CD4-positive, alpha-beta T cell (primary cell): ENCODE measurements at regions not wholly inside any gene's neighbourhood (a gene's known extent, or its start where the extent isn't known, plus 50 kb on each side); places are given as distances from the start of the nearest gene placed in this dataset.

Experiments
- ATAC-seq: fragments of 200-7000 bp; cut with Tn5 transposase; one replicate; pipeline ENCODE4 v1.10.0; 2022; ENCODE audit warnings: mild to moderate bottlenecking; ENCODE audit not compliant: poor library complexity
- CTCF ChIA-PET: fragments of 350-600 bp; sonication (Branson Sonifier 250); formaldehyde crosslinking; loops from one replicate; lab custom pipeline; 2021; ENCODE audit warnings: antibody characterized with exemption, inconsistent platforms; lab: Charles Lee
- POLR2A ChIA-PET: fragments of 350-600 bp; sonication (Branson Sonifier 250); formaldehyde crosslinking; loops from one replicate; lab custom pipeline; 2021; ENCODE audit warnings: antibody characterized with exemption, inconsistent platforms; lab: Charles Lee
- DNase-seq, 14 experiments: peaks; one replicate each; pipeline ENCODE4 v3.0.0-alpha.2; 2013 to 2020; ENCODE audit warnings: mixed read lengths in 2 of 14
- H3K27ac ChIP-seq, 2 donors: one replicate each; pipeline versions ENCODE4 v1.5.1 to v1.7.0; 2013; ENCODE audit warnings: low read length in 2 of 2, low read depth in 1 of 2, mild to moderate bottlenecking in 1 of 2
- H3K27me3 ChIP-seq, 2 experiments: 1 replicate in 1 of 2; 2 replicates in 1 of 2; pipeline versions ENCODE4 v1.6.1 to v1.7.0; 2013; ENCODE audit warnings: low read length in 2 of 2, control low read depth in 1 of 2, mild to moderate bottlenecking in 1 of 2, moderate library complexity in 1 of 2; ENCODE audit not compliant: insufficient read depth in 2 of 2, control insufficient read depth in 1 of 2
- H3K36me3 ChIP-seq: one replicate; pipeline ENCODE4 v1.6.1; 2013; ENCODE audit warnings: low read length, control low read depth; ENCODE audit not compliant: insufficient read depth
- H3K4me1 ChIP-seq: one replicate; pipeline ENCODE4 v1.6.1; 2013; ENCODE audit warnings: low read length, control low read depth; ENCODE audit not compliant: insufficient read depth
- H3K4me3 ChIP-seq: one replicate; pipeline ENCODE4 v1.5.1; 2013; ENCODE audit warnings: mild to moderate bottlenecking, low read length, moderate library complexity
- H3K9me3 ChIP-seq, 2 experiments: 1 replicate in 1 of 2; 2 replicates in 1 of 2; pipeline versions ENCODE4 v1.6.1 to v1.7.0; 2013; ENCODE audit warnings: low read length in 2 of 2, mild to moderate bottlenecking in 2 of 2, control low read depth in 1 of 2, moderate library complexity in 1 of 2; ENCODE audit not compliant: control insufficient read depth in 1 of 2, insufficient read depth in 1 of 2
- H3K27ac Mint-ChIP-seq: one replicate; pipeline ENCODE4 v1.8.0; 2020; ENCODE audit warnings: mixed read lengths
- H3K27me3 Mint-ChIP-seq: one replicate; pipeline ENCODE4 v1.8.0; 2021; ENCODE audit warnings: mixed read lengths
- H3K36me3 Mint-ChIP-seq: one replicate; pipeline ENCODE4 v1.8.0; 2021; ENCODE audit warnings: low read depth, mixed read lengths
- H3K4me1 Mint-ChIP-seq: one replicate; pipeline ENCODE4 v1.8.0; 2021; ENCODE audit warnings: low read depth, mixed read lengths
- H3K4me3 Mint-ChIP-seq: one replicate; pipeline ENCODE4 v1.8.0; 2020; ENCODE audit warnings: mild to moderate bottlenecking, mixed read lengths
- H3K9me3 Mint-ChIP-seq: one replicate; pipeline ENCODE4 v1.8.0; 2020; ENCODE audit warnings: mixed read lengths
- intact Hi-C, 2 experiments: fragments of 100-400 bp; cut with DNase I in 1 of 2; cut with micrococcal nuclease in 1 of 2; formaldehyde crosslinking; loops; one replicate each; pipeline versions ENCODE4 v1.15.1 to v1.9.0; 2023 to 2025; cut with DNase I, micrococcal nuclease
- TF ChIP-seq, protein P1 (sequence below): fragments of 200-600 bp; IDR thresholded peaks from one replicate; pipeline ENCODE4 v1.8.0; 2022; ENCODE audit warnings: antibody characterized with exemption, mild to moderate bottlenecking

DNA sequence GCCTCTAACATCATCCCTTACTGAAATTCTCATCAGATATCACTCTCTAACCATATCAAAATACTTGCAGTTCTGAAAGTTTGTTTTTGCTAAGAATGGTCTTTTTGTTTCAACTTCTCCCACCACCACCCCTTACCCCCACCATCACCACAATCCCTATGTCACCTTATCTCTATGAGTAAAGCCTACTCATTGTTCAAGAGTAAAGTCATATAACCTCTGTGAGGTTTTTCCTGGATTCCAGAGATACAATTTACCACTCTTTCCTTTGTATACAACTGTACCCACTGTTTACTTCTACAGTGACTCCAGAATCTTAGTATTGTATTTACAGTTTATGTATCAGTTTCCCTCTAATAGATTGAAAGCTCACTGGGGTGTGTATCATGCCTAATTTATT is 158.0 kb upstream of the PCDH10 start:
- Histone ChIP-seq H3K9me3 (no peaks in the 10 kb centered on the region), H3K4me1 (no peaks in the 10 kb centered on the region), H3K27me3 (no peaks in the 10 kb centered on the region), H3K4me3 (no peak overlapping the region), H3K27ac (no peak overlapping the region), H3K36me3 (no peaks in the 10 kb centered on the region)
- Mint-ChIP-seq H3K4me1 (no peaks in the 10 kb centered on the region), H3K9me3 (peaks cover 2% of the 10 kb centered on the region), H3K4me3 (no peak overlapping the region), H3K36me3 (no peaks in the 10 kb centered on the region), H3K27me3 (no peaks in the 10 kb centered on the region), H3K27ac (no peak overlapping the region)
- ATAC-seq (no peak), DNase-seq (no peak)
- intact Hi-C loops, result no loop called here
- POLR2A ChIA-PET, result no interaction called here
- TF ChIP-seq, protein P1, sequence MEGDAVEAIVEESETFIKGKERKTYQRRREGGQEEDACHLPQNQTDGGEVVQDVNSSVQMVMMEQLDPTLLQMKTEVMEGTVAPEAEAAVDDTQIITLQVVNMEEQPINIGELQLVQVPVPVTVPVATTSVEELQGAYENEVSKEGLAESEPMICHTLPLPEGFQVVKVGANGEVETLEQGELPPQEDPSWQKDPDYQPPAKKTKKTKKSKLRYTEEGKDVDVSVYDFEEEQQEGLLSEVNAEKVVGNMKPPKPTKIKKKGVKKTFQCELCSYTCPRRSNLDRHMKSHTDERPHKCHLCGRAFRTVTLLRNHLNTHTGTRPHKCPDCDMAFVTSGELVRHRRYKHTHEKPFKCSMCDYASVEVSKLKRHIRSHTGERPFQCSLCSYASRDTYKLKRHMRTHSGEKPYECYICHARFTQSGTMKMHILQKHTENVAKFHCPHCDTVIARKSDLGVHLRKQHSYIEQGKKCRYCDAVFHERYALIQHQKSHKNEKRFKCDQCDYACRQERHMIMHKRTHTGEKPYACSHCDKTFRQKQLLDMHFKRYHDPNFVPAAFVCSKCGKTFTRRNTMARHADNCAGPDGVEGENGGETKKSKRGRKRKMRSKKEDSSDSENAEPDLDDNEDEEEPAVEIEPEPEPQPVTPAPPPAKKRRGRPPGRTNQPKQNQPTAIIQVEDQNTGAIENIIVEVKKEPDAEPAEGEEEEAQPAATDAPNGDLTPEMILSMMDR, result no peak
- CTCF ChIA-PET, result no interaction called here

DNA sequence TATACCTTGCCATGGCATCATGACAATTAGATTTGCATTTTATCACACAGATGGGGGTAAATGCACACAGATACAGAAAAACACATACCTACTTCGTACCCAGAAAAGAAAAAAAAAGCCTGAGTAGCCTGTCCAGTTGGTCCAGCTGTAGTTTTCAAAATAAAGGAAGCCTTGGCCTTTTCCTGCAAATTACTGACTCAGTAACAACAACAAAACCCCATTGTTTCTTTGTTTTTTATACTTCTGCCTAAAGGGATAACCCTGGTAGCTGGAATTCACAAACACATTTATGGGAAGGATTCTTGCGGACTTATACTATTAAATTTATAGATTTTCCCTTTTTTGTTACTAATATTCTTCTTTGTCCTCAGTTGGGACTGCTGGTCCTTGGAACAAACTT is 156.4 kb upstream of the PCDH10 start:
- CTCF ChIA-PET, result interaction anchor here (1.0 kb wide), 1 partner anchor 22 kb away, joined by 3 read pairs; no protein-coding TSS in a partner anchor
- H3K27me3 ChIP-seq, result no peaks in the 10 kb centered on the region
- no peak for ATAC-seq
- intact Hi-C loops, result no loop called here
- H3K4me3 ChIP-seq, result no peak overlapping the region
- no peak for DNase-seq
- no peaks in the 10 kb centered on the region for H3K9me3 ChIP-seq
- no peaks in the 10 kb centered on the region for H3K36me3 ChIP-seq
- Mint-ChIP-seq H3K9me3 (peaks cover 2% of the 10 kb centered on the region), H3K4me3 (no peak overlapping the region), H3K4me1 (no peaks in the 10 kb centered on the region), H3K36me3 (no peaks in the 10 kb centered on the region), H3K27me3 (no peaks in the 10 kb centered on the region), H3K27ac (no peak overlapping the region)
- H3K4me1 ChIP-seq, result no peaks in the 10 kb centered on the region
- H3K27ac ChIP-seq, result no peak overlapping the region
- TF ChIP-seq, protein P1, result no peak
- POLR2A ChIA-PET, result no interaction called here

DNA sequence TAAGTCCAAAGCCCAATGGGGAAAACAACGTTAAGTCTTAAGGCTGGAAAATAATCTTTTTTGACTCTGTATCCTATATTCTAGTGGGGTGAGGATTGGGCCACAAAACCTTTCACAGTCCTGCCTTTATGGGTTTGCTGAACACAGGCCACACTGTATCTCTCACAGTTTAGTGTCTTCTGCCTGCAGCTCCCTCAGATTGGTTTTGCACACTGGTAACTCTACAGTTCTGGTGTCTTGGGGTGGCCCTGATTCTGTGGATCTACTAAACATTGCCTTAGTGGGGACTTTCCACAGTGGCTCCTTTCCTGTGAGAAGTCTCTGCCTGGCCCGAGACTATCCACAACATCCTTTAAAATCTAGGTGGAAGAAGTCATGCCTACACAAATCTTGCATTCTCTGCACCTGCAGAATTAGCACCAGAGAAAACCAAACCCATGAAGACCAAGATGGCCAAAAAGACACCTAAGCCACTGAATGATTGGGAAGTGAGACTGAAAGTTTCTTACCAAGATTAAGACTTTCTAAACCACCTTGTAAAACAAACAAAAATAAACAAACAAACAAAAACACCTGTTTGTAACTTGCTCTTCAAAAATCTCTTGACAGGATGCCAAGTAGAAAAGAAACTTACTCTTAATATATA is 150.4 kb upstream of the PCDH10 start:
- ChIA-PET CTCF (no interaction called here), POLR2A (no interaction called here)
- Histone ChIP-seq H3K27me3 (no peaks in the 10 kb centered on the region), H3K4me3 (no peak overlapping the region), H3K27ac (no peak overlapping the region), H3K4me1 (no peaks in the 10 kb centered on the region), H3K9me3 (no peaks in the 10 kb centered on the region), H3K36me3 (no peaks in the 10 kb centered on the region)
- Mint-ChIP-seq H3K4me1 (no peaks in the 10 kb centered on the region), H3K36me3 (no peaks in the 10 kb centered on the region), H3K4me3 (no peak overlapping the region), H3K9me3 (no peaks in the 10 kb centered on the region), H3K27ac (no peak overlapping the region), H3K27me3 (no peaks in the 10 kb centered on the region)
- no peak for ATAC-seq
- DNase-seq, result no peak
- TF ChIP-seq, protein P1, result no peak
- intact Hi-C loops, result no loop called here
